NCI-H524 (cell line): ENCODE measurements at regions not wholly inside any gene's neighbourhood (a gene's known extent, or its start where the extent isn't known, plus 50 kb on each side); places are given as distances from the start of the nearest gene placed in this dataset.

Experiments
- DNase-seq, 2 experiments: peaks; one replicate each; lab custom pipeline; 2025; lab: John Stamatoyannopoulos, UW

DNA sequence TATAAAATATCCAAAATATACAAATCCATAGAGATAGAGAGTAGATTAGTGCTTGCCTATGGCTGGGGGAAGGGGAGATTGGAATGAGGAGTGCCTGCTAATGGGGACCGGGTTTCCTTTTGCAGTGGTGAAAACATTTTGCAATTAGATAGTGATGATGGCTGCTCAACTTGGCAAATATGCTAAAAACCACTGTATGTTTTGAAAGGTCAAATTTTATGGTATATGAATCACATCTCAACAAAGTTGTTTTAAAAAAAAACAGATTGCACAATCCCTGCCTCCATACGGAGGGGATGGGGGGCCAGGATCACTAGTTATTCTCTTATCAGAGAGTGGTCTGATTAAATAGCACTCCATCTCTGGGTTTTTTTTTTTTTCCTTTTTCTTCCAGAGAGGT is 76.9 kb upstream of the RIPOR2 start:
- DNase-seq = no peak

DNA sequence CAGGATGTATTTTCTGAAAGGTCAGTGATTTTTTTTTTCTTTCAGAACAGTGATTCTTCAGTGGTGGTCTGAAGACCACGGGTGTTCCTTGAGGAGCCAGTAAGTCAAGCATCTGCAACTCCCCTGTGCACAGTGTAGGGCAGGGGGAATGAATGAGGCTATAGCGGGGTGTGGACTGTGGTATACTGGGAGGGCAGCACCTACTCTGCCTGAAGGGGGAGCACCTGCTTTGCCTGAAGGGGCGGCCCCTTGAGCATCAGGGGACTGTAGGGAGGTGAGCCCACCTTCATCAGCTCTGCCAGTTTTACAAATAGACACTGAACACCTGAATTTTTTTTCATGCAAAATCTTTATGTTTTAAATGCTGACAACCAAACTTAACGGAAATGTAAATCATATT is 77.5 kb upstream of the RIPOR2 start:
- DNase-seq = no peak

DNA sequence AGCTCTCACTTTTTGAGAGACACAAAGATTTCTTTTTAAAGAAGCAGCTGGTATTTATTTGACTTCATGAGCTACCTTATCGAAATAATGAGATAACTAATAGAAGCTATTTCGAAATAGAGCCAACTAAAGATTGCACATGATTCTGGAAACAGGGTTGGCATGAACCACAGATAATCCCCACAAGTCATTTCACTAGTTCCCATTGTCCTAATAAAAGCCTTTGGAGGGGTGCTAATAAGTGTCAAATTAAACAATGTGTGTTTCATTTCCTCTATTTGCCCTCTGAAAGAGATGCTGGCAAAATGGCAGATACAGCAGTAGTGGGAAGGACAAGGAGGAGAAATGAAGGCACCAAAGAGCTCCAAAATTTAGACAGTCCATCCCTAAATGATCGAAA is 78.6 kb upstream of the RIPOR2 start:
- DNase-seq = no peak

DNA sequence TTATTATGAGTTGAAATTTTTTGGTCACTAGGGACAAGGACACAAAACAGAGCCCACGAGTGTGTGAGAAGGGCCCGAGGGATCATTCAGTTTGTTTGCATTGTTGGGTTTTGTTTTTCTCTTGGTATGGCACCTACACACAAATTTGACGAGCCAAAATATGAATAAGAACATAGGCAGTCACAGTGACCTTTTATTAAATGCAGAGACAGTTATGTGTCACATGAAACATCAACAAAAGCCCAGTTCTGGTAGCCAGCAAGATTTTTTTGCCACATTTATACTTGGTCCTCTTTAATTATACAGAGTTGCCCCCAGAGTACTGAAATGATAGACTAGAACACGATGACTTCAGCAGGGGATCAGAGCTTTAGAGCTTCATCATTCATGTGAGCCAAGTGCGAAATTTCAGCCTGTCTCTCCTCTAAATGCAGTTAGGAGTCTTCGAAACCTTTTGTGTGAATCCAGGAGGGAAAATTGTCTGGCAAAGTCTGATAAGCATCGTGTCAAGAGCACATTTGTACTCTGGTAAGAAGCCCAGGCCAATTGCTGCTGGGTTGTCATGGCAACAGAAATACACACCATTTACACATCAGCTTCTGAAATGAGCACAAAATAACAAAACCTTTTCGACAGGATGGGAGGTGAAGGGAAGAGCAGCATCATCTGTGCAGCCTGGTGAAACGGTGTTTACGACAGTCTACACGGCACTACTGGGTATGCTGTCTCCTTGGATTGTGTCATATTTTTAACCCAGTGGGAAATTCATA is 79.2 kb upstream of the RIPOR2 start:
- DNase-seq = no peak

DNA sequence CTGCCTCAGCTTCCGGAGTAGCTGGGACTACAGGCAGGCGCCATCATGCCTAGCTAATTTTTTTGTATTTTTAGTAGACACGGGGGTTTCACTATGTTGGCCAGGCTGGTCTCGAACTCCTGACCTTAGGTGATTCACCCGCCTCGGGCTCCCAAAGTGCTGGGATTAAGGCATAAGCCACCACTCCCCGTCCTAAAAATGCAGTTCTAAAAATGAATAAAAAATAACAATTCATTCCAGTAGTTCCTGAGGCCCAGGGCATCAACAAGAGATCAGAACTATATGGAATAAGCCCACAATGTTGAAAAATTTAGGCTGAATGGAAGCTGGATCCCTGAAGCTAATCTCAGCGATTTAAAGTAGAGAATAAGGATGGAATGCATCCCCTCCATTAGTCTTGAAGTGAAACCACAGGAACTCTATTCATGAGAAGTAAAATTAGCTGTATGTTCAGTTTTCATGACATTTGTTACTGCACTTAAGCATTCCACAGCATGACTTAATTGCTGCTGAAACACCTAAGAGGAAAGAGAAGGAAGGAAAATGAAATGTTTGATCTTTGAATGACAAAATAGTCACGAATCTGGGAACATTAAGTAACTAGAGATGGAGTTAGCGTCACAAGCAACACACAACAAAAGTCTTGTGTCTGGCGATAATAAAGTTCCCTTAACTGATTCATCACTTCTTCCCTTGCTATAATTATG is 80.4 kb upstream of the RIPOR2 start:
- DNase-seq = no peak

DNA sequence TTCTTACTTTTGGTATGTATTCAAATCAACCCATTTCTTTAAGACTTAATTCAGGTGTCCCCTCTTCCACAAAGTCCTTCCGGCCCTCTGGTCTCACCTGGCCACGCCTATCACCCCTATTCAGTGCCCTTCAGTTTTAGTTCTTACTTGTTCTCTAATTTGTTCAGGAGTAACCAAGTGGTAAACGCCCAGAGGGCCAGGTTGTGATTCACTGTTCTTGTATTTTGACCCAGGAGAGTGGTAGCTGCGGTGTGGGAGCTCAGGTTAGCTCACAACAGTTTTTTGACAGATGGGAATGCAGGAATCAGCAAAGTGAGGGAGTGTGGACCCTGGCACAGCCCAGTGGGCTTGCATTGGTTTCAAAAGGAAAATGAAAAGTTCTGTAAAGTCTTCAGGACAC is 81.7 kb upstream of the RIPOR2 start:
- DNase-seq = no peak

DNA sequence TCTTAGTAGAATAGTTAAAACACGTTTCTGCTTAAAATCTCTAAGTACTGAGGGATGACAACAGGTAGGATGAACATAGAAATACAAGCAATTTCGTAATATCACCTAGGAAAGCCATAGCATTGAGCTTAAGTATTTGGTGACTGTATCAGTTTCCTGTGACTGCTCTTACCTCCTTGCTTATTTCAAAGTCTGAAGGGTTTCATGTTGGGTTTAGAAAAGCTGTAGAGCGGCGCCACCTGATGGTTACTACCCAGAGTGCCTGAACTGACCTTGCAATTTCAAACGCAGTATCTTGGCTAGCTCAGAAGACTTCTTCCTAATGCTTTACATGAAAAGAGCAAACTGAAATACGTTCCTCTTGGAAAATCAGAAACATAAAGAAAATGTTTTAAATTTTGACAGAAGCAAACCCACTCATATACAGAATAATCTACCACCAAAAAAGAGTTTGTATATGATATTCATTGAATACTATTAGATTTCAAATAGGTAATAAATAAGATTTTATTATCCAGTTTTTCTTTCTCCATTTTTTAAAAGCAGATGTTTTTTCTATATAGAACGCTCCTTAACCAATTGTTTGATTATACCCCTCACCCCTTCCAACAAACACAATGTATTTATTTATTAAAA is 82.3 kb upstream of the RIPOR2 start:
- DNase-seq = no peak

DNA sequence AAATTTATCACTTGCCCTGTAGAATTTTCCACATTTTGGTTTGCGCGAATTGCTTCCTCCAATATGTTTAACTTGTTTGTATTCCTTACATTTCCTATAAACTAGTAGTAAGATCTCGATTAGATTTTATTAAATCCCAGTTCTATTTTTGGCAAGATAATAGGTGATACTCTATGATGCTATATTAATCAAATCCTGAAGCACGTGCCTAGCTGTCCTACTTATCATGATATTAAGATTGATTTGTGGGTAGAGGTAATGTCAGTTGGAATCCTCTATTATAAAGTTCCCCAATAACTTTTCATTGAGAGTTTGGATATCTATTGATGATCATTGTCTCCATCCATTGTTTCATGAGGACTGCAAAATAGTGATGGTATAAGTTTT is 82.8 kb upstream of the RIPOR2 start:
- DNase-seq = no peak

DNA sequence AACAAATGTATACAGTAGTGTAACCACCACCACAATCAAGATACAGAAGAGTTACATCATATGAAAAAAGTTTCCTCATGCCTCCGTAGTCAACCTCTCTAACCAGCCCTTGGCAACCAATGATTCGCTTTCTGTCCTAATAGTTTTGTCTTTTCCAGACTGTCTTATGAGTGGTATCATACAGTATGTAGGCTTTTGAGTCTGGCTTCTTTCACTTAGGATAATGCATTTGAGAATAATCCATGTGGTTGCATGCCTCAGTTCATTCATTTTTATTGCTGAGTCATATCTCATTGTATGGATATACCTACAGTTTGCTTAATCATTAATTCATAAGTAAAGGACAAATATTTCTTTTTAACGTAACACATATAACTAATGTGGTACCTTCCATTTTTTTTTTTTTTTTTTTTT is 86.4 kb upstream of the RIPOR2 start:
- DNase-seq = no peak

DNA sequence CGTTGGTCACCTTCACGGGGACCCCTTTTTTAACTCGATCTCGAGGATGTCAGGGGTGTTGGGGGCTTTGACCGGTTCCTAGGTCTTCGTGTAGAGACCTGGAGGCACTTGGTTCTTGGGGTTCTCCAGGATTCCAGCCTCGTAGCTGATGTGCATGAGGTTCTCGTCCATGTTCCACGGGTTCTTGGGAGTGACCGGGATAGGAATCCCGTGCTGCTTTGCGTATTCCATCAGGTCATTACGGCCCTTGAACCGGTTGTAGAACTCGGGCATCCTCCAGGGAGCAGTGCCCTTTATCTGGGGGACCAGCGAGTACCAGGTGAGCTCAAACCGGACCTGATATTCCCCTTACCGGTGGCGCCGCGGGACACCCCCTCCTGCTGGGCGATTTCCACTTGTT is 88.0 kb upstream of the RIPOR2 start:
- no peak for DNase-seq

DNA sequence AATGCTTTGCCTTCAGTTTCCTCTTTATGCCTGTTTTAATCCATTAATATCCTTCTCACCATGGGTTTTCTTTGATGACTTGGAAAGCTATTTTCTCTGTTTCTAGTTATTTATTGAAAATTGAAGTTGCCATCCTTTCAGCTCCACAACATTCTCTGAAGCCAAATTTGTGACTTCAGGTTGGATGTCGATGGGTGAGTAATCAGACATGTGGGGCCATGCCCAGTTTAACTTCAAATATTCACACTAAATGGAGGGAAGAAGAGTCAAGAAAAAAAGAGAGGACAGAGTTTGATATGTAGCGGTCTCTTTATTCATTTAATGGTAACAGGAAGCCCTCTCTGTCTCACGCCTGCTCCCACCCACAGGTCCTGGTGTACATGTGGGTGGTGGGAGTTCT is 89.1 kb upstream of the RIPOR2 start:
- DNase-seq = no peak

DNA sequence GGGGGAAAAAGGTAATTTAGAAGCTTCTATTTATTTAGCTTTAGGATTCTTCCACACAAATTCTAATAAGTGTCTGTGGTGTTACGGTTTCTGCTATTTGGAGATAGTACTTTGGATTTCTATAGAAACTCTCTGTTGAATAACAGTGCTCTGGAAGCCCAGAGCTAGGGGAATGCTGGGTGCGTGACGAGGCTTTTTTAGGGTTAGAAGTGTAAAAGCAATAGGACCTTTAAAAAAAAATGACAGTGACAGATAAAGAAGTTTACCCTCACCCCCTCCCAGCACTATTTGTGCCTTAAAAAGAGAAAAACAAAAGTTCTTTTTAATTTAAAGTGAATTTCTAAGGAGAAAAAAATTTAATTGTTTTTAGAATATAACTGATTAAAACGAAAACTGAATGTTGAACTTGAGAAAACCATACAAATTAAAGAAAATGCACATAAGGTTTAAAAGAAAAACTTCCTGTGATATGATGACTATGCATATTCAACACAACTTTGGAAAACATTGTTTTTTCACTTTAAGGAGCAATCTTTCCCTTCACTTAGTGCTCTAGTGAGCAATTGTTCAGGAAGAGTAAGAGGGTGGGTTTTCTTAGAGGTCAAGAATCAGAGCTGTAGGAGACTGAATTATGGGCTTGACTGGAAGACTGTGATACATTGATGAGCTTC is 89.6 kb upstream of the RIPOR2 start:
- no peak for DNase-seq

DNA sequence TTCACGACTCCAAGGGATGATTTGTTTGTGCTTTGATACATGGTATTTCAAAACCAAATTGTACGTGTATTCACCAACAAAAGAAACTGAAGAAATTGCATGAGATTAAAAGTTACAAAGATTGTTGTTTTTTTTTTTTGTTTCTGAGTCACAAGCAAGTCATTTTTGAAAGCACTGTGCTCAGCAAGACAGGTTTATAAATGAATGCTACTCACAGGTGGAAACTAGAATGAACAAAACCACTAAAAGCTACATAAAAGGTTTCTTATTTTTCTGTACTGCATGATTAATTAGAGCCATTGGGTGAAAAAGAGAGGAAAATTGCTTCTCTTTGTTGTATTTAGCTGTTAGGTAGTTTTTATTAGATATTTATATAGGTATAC is 90.2 kb upstream of the RIPOR2 start:
- no peak for DNase-seq

DNA sequence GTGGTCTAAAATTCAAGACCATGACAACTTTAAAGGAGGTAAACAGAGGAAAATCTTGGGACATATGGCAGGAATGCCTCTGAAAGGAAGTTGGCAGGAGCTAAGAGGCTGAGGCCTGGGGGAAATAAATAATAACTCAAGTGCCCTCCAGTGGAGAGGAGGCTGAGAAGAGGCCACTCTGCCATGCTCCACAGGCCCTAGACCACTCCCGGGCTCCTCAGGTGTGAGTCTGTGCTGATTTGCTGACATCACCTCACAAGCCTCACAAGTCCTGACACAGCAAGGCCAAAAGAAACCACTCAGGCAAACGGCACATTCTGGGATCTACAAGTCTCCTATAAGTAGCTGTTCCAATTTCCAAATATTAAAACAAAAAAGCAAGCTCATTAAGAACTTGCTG is 91.0 kb upstream of the RIPOR2 start:
- DNase-seq = peak; percentile 74 to 82

DNA sequence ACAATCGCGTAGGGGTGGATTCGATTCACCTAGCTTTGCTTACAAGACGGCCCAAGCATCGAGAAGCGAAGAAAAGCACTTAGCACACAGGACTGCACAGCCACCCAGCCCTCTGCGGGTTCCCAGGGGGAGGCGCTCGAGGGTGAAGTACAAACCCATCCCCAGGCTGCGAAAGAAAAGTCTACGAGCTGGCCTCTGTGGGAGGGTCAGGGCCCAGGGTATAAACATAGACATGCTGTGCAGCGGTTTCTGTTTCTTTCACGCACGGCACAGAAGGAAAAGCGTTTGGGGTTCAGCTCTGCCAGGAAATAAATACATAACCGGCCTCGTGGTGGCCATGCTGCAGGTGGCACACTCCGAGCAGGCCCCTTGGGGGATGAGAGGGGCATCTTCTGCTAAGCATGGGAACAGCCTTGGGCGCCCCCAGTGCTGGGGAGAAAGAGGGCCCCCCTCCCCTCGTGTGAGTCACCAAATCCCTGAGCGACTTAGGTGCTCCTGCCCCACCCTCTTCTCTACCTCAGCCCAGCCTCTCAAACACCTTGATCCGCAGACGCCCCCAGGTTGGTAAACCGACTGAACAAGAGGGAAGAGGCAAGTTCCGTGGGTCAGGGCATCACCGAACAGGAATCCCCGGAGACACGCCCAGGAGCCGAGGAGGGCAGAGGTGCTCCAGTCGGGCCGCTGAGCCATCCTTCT is 91.6 kb upstream of the RIPOR2 start:
- peak in 1 of 2 experiments; percentile 13 for DNase-seq

DNA sequence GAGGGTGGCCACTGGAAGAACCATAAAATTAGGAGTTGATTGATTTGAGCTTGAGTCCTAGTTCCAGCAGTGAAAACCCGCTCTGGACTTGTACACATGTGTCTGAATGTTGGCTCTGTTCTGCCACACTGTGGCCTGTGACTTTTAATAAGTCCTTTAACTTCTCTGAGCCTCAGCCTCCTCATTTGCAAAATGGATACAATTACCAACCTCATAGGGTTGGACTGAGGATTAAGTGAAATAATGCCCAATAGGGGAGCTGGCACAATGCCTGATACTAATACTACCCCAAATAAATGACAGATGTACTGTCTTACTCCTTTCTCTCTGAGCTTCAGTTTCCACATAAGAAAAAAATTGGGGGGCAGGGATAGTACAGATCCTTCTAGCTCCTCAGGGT is 92.6 kb upstream of the RIPOR2 start:
- DNase-seq = peak; percentile 58 to 75

DNA sequence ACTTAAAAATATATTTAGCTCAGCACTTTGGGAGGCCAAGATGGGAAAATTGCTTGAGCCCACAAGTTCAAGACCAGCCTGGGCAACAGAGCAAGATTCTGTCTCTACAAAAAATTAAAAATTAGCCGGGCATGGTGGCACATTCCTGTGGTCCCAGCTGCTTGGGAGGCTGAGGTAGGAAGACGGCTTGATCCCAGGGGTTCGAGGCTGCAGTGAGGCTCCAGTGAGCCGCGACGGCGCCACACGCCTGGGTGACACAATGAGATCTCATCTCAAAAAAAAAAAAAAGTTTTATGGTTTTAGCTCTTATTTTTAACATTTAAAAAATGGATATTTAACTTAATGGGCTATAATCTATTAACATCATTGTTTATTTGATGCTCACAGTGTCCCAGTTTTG is 97.2 kb upstream of the RIPOR2 start:
- DNase-seq = no peak

DNA sequence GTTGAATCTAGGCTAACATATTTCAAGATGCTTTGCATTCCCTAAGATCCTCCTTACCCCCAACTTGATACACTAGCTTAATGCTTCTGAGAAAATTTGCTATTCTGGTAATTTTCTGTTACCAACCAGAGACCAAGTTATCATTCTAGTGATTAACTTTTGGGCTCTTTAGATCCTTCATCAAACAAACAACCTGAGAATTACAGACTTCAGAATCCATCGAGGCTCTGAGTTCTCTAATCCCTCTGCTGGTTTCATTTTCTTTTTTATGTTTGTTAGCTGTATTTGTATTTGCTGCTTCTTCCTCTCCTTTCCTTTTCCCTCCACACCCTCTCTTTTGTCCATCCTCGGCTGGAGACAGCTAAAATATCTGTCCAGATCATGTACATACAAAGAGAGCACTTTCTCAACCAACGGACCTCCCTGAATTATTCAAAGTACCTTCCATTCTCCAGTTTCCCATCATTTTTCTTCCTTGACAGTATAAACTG is 98.7 kb upstream of the RIPOR2 start:
- DNase-seq = no peak

DNA sequence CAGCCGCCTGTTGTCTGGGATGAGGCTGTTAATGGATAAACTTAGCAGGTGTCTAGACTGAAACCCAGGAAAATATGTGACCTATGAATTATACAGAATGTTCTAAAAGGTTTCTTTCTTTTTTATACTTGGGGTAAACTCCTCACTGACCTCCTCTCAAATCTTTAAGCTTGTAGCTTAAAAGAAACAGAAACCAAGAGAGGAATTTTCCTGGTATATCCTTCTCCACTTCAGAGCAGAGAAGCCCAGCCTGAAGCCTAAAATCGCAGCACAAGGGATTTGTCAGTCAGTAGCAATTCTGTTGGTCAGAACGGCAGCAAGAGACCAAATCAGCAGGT is 99.4 kb upstream of the RIPOR2 start:
- no peak for DNase-seq

DNA sequence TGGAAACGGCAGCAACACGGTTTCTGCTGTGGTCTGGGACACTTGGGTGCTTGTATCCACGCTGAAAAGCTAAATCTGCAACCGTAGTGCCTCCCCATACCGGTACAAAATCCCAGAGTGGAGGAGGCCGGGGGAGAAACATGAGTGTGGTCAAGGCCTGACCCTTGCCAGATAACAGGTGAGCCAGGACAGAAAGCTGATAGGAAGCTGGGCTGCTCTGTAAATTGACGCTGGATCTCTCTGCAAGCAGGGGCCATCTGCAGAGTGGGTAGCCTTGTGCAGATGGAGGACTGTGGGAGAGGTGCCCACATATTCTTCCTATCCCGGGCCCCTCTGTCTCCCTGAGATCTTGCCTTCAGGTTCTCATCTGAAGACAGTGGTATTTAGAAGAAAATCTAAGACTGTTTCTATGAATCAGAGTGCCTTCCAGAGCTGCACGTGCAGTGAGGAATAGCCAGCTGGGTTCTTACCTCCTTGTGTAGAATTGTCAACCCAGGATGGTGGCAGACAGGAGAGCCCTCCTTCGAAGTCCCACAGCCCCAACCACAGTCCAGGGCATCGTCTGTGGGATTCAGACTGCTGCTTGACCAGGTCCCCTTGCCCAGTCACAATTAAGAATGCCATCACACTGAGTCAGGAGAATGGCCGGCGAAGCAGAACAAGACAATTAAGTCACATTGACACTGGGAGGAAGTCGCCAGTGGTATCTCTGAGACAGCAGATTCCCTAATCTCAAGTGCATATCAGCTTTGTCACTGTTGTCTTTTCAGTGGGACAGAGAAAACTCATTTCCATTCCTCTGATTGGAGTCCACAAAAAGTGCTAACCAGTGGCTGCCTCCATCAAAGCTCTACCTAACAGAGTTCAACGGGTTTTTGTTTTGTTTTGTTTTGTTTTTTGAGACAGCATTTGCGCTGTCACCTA is 100.0 kb upstream of the RIPOR2 start:
- no peak for DNase-seq

DNA sequence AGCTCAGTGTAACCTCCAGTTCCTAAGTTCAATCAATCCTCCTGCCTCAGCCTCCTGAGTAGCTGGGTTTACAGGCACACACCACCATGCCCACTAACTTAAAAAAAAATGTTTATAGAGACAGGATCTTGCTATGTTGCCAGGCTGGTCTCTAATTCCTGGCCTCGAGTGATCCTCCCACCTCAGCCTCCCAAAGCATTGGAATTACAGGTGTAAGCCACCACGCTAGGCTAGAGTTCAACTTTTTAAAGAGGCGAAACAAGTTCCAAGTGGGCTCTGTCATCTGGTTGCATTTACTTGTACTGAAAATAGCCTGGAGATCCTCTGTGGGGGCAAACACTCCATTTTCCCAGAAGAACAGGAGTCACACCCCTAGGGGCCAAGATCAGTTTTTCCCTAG is 100.7 kb upstream of the RIPOR2 start:
- no peak for DNase-seq
